Activated CD4-positive, alpha-beta memory T cell treated with anti-CD3 and anti-CD28 coated beads for 36 hours (primary cell): ENCODE measurements at regions not wholly inside any gene's neighbourhood (a gene's known extent, or its start where the extent isn't known, plus 50 kb on each side); places are given as distances from the start of the nearest gene placed in this dataset.
"Not testable (repeated sequence)": the region's sequence is repeated elsewhere in the genome, so short reads cannot be mapped to it uniquely, and the experiment has no call there.

ENCODE experiments used
- CTCF ChIA-PET: fragments of 350-600 bp; sonication (Branson Sonifier 250); formaldehyde crosslinking; loops from one replicate; lab custom pipeline; 2021; ENCODE audit warnings: antibody characterized with exemption, inconsistent platforms; lab: Charles Lee
- POLR2A ChIA-PET: fragments of 350-600 bp; sonication (Branson Sonifier 250); formaldehyde crosslinking; loops from one replicate; lab custom pipeline; 2021; ENCODE audit warnings: antibody characterized with exemption; lab: Charles Lee
- DNase-seq: peaks from one replicate; pipeline ENCODE4 v3.0.0-alpha.2; 2020
- H3K27ac Mint-ChIP-seq: one replicate; pipeline ENCODE4 v1.8.0; 2021; ENCODE audit warnings: mixed read lengths
- H3K27me3 Mint-ChIP-seq: one replicate; pipeline ENCODE4 v1.8.0; 2021; ENCODE audit warnings: mixed read lengths
- H3K36me3 Mint-ChIP-seq: one replicate; pipeline ENCODE4 v1.8.0; 2021; ENCODE audit warnings: mixed read lengths
- H3K4me1 Mint-ChIP-seq: one replicate; pipeline ENCODE4 v1.8.0; 2021; ENCODE audit warnings: low read depth, mixed read lengths
- H3K4me3 Mint-ChIP-seq: one replicate; pipeline ENCODE4 v1.8.0; 2021; ENCODE audit warnings: mild to moderate bottlenecking, mixed read lengths
- H3K9me3 Mint-ChIP-seq: one replicate; pipeline ENCODE4 v1.8.0; 2021; ENCODE audit warnings: mixed read lengths
- intact Hi-C: fragments of 100-400 bp; cut with micrococcal nuclease; formaldehyde crosslinking; loops from one replicate; pipeline ENCODE4 v1.15.1; 2023

GRCh38 chr2:179344970-179345369 lies 80.3 kb upstream of the SESTD1 start:
- Mint-ChIP-seq H3K36me3 (no peaks in the 10 kb centered on the region), H3K27me3 (peaks cover 1% of the 10 kb centered on the region), H3K4me3 (no peak overlapping the region), H3K4me1 (no peaks in the 10 kb centered on the region), H3K9me3 (no peaks in the 10 kb centered on the region), H3K27ac (no peak overlapping the region)
- POLR2A ChIA-PET, result no interaction called here
- CTCF ChIA-PET, result no interaction called here
- no peak for DNase-seq
- intact Hi-C loops, result no loop called here

DNA sequence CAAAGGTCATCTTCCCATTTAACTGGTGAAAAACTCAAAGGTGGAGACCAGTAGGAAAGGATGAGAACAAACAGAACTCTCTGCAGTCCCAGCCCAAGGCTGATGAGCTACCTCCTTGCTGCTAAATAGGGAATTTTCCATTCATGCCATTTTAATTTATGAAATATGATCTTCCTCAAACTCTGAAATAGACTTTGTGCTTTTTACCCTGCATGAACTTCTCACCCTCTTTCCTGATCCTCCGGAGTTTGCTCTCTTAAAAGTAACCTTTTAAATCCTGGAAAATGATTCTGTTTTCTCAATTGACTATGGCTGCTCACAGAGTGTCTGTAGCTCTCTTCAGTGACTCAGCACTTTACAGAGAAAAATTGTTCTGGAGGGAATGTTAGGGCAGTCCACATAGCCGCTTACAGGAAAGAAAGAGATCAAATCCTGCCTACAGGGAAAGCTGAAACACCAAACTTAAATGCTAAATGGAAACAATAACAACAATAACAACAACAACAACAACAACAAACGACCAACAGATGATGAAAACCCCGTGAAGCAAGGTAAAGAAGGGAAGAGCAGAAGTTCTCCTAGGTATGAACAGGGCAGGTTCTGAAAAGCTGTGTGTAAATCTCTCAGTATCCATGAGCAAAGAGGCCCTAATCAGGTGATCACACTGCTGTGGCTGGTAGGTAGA lies 79.8 kb upstream of the SESTD1 start:
- Mint-ChIP-seq H3K36me3 (no peaks in the 10 kb centered on the region), H3K4me3 (no peak overlapping the region), H3K27ac (no peak overlapping the region), H3K9me3 (no peaks in the 10 kb centered on the region), H3K4me1 (no peaks in the 10 kb centered on the region), H3K27me3 (peaks cover 1% of the 10 kb centered on the region)
- intact Hi-C loops, result no loop called here
- ChIA-PET CTCF (interaction anchor here (1.1 kb wide), 1 partner anchor 125 kb away, joined by 4 read pairs; no protein-coding TSS in a partner anchor), POLR2A (no interaction called here)
- DNase-seq, result no peak

- no peaks in the 10 kb centered on the region for H3K4me1 Mint-ChIP-seq
- H3K4me3 Mint-ChIP-seq, result no peak overlapping the region
- H3K27me3 Mint-ChIP-seq, result peaks cover under 1% of the 10 kb centered on the region
- H3K36me3 Mint-ChIP-seq, result no peaks in the 10 kb centered on the region
- H3K9me3 Mint-ChIP-seq, result no peaks in the 10 kb centered on the region
- intact Hi-C loops, result no loop called here
- ChIA-PET CTCF (interaction anchor here (1.1 kb wide), 1 partner anchor 125 kb away, joined by 4 read pairs; no protein-coding TSS in a partner anchor), POLR2A (no interaction called here)
- no peak for DNase-seq
- H3K27ac Mint-ChIP-seq, result no peak overlapping the region
These were observed 79.3 kb upstream of the SESTD1 start for GRCh38 chr2:179343945-179344279.

DNA sequence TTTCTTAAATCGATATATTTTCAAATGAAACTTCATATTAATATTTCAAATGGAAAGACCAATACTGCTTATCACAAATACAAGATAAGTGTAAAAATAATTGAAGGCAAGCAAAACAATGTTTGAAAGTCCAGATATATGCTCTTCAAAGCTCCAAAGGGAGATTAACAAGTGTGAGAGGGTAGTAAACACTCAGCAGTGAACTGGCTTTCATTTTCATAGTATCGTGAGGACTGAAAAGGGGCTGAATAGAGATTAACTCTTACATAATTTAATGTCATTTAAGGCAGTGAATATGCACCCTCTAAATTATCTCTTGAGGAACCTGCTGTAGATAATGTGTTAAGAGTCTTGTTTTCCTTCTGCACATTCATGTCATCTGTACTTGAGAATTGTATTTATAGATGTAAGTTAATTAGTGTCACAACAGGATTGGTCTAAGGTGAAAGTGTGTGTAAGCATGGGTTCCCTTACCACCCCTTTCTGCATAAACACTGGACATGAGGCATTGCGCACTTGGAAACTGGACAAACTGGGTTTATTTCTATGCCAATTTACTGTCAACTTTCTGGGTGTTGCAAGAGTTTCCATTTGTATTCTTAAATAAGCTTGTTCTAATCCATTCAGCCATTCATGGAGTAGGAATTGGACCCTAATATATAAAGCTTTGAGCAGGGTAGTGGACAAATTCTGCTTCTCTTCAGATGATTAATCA lies 76.7 kb upstream of the SESTD1 start:
- H3K36me3 Mint-ChIP-seq, result no peaks in the 10 kb centered on the region

GRCh38 chr2:179340678-179341077 lies 76.0 kb upstream of the SESTD1 start:
- Mint-ChIP-seq H3K27ac (no peak overlapping the region), H3K4me1 (no peaks in the 10 kb centered on the region), H3K4me3 (no peak overlapping the region), H3K27me3 (no peaks in the 10 kb centered on the region), H3K9me3 (no peaks in the 10 kb centered on the region), H3K36me3 (no peaks in the 10 kb centered on the region)
- intact Hi-C loops, result loop anchor here (1.0 kb wide), 1 partner anchor 121 kb away; no protein-coding TSS in a partner anchor
- DNase-seq, result no peak
- POLR2A ChIA-PET, result no interaction called here
- CTCF ChIA-PET, result no interaction called here

More for the DNA sequence above, 76.7 kb upstream of the SESTD1 start:
- Mint-ChIP-seq H3K4me3 (no peak overlapping the region), H3K27me3 (no peaks in the 10 kb centered on the region), H3K4me1 (no peaks in the 10 kb centered on the region), H3K27ac (no peak overlapping the region), H3K9me3 (no peaks in the 10 kb centered on the region)
- DNase-seq, result no peak
- ChIA-PET POLR2A (no interaction called here), CTCF (no interaction called here)
- intact Hi-C loops, result no loop called here

- Mint-ChIP-seq H3K36me3 (no peaks in the 10 kb centered on the region), H3K27me3 (no peaks in the 10 kb centered on the region), H3K4me3 (no peak overlapping the region), H3K4me1 (no peaks in the 10 kb centered on the region), H3K9me3 (no peaks in the 10 kb centered on the region), H3K27ac (no peak overlapping the region)
- no peak for DNase-seq
- CTCF ChIA-PET, result no interaction called here
- POLR2A ChIA-PET, result no interaction called here
- intact Hi-C loops, result no loop called here
These were observed 74.0 kb upstream of the SESTD1 start for GRCh38 chr2:179338681-179339080.

GRCh38 chr2:179336782-179337534 lies 72.3 kb upstream of the SESTD1 start:
- DNase-seq, result no peak
- no peak overlapping the region for H3K27ac Mint-ChIP-seq
- no peaks in the 10 kb centered on the region for H3K36me3 Mint-ChIP-seq
- no peaks in the 10 kb centered on the region for H3K27me3 Mint-ChIP-seq
- intact Hi-C loops, result no loop called here
- H3K4me1 Mint-ChIP-seq, result no peaks in the 10 kb centered on the region
- CTCF ChIA-PET, result no interaction called here
- POLR2A ChIA-PET, result no interaction called here
- no peak overlapping the region for H3K4me3 Mint-ChIP-seq
- no peaks in the 10 kb centered on the region for H3K9me3 Mint-ChIP-seq

GRCh38 chr2:179335732-179336131 lies 71.1 kb upstream of the SESTD1 start:
- Mint-ChIP-seq H3K4me1 (no peaks in the 10 kb centered on the region), H3K4me3 (no peak overlapping the region), H3K9me3 (no peaks in the 10 kb centered on the region), H3K27me3 (no peaks in the 10 kb centered on the region), H3K27ac (no peak overlapping the region), H3K36me3 (no peaks in the 10 kb centered on the region)
- intact Hi-C loops, result no loop called here
- CTCF ChIA-PET, result interaction anchor here (1.5 kb wide), 1 partner anchor 75 kb away, joined by 3 read pairs; no protein-coding TSS in a partner anchor
- no peak for DNase-seq
- POLR2A ChIA-PET, result no interaction called here

DNA sequence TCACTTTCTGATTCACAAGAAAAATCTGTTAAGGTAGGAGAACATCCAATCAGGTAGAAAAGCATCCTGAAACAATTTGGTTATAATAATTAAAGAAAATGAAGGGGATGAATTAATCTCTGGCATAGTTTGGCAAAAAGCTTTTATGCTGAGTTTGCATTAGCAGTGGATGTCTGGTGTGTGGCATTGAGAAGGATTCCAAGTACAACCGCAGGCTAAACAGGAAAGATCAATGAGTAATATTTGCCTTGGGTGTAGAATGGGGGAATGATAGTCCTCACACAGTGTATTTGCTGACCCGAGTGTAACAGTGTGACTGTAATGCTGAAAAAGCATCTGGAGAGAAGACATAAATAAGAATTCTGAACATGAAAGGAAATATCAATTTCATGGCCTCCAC lies 68.3 kb upstream of the SESTD1 start:
- intact Hi-C loops, result no loop called here
- Mint-ChIP-seq H3K27ac (no peak overlapping the region), H3K27me3 (peaks cover 4% of the 10 kb centered on the region), H3K4me3 (no peak overlapping the region), H3K9me3 (peaks cover 5% of the 10 kb centered on the region), H3K4me1 (no peaks in the 10 kb centered on the region), H3K36me3 (no peaks in the 10 kb centered on the region)
- DNase-seq, result no peak
- CTCF ChIA-PET, result interaction anchor here (0.6 kb wide), 1 partner anchor 964 kb away, joined by 3 read pairs; no protein-coding TSS in a partner anchor
- POLR2A ChIA-PET, result no interaction called here

DNA sequence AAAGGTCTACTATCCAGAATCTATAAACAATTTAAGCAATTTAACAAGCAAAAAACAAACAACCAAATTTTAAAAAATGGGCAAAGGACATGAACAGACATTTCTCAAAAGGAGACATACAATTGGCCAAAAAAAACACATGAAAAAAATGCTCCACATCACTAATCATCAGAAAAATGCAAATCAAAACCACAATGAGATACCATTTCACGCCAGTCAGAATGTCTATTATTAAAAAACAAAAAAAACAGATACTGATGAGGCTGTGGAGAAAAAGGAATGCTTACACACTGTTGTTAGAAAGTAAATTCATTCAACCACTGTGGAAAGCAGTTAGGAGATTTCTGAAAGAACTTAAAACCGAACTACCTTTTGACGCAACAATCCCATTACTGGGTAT lies 66.4 kb upstream of the SESTD1 start:
- Mint-ChIP-seq H3K9me3 (peaks cover 5% of the 10 kb centered on the region), H3K36me3 (no peaks in the 10 kb centered on the region), H3K4me3 (no peak overlapping the region), H3K27me3 (peaks cover 4% of the 10 kb centered on the region), H3K27ac (no peak overlapping the region), H3K4me1 (no peaks in the 10 kb centered on the region)
- intact Hi-C loops, result no loop called here
- POLR2A ChIA-PET, result no interaction called here
- CTCF ChIA-PET, result no interaction called here
- no peak for DNase-seq

DNA sequence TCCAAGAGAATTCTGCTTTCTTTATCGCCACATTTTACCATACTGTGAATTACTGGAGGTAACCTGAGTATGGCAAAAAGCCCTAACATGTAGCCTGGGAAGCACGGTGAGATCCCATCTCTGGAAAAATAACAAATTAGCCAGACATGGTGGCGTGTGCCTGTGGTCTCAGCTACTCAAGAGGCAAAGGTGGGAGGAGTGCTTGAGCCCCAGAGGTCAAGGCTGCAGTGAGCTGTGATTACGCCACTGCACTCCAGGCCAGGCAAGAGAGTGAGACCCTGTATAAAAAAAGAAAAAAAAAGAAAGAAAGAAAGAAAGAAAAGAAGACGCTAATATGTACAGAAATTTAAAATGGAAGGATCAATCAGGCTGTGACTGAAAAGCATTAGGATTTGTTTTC lies 57.7 kb upstream of the SESTD1 start:
- intact Hi-C loops, result no loop called here
- Mint-ChIP-seq H3K27ac (no peak overlapping the region), H3K27me3 (no peaks in the 10 kb centered on the region), H3K4me1 (no peaks in the 10 kb centered on the region), H3K9me3 (no peaks in the 10 kb centered on the region), H3K4me3 (no peak overlapping the region), H3K36me3 (no peaks in the 10 kb centered on the region)
- ChIA-PET CTCF (no interaction called here), POLR2A (no interaction called here)
- no peak for DNase-seq

- intact Hi-C loops, H3K36me3 Mint-ChIP-seq, CTCF ChIA-PET, H3K9me3 Mint-ChIP-seq, POLR2A ChIA-PET, DNase-seq, H3K4me1 Mint-ChIP-seq, H3K27me3 Mint-ChIP-seq, H3K27ac Mint-ChIP-seq, H3K4me3 Mint-ChIP-seq: not testable (repeated sequence)
These were observed 56.4 kb upstream of the SESTD1 start for GRCh38 chr2:179321034-179321433.
